ENCODE measurements at regions not wholly inside any gene's neighbourhood (a gene's known extent, or its start where the extent isn't known, plus 50 kb on each side); places are given as distances from the start of the nearest gene placed in this dataset.

GRCh38 chr18:42409005-42409404, 454.0 kb downstream of the PIK3C3 start:
- Mint-ChIP-seq H3K4me3 (no peak overlapping the region), H3K27ac (no peak overlapping the region), H3K4me1 (no peaks in the 10 kb centered on the region), H3K9me3 (peaks cover 16% of the 10 kb centered on the region), H3K27me3 (no peaks in the 10 kb centered on the region), H3K36me3 (ENCODE audit: low read depth) (no peaks in the 10 kb centered on the region)
- DNase-seq (no peak), ATAC-seq (no peak)

- no peak overlapping the region for H3K4me3 Mint-ChIP-seq
- H3K27me3 Mint-ChIP-seq: no peaks in the 10 kb centered on the region
- no peak overlapping the region for H3K27ac Mint-ChIP-seq
- H3K4me1 Mint-ChIP-seq: no peaks in the 10 kb centered on the region
- ATAC-seq (no peak), DNase-seq (no peak)
- H3K9me3 Mint-ChIP-seq: peaks cover 16% of the 10 kb centered on the region
- no peaks in the 10 kb centered on the region for H3K36me3 Mint-ChIP-seq (ENCODE audit: low read depth)
These were observed 457.2 kb downstream of the PIK3C3 start for GRCh38 chr18:42412281-42412680.

GRCh38 chr18:42412896-42413295, 457.9 kb downstream of the PIK3C3 start:
- Mint-ChIP-seq H3K27ac (no peak overlapping the region), H3K4me1 (no peaks in the 10 kb centered on the region), H3K36me3 (ENCODE audit: low read depth) (no peaks in the 10 kb centered on the region), H3K4me3 (no peak overlapping the region), H3K9me3 (peaks cover 16% of the 10 kb centered on the region), H3K27me3 (no peaks in the 10 kb centered on the region)
- ATAC-seq: no peak
- no peak for DNase-seq

- Mint-ChIP-seq H3K27ac (no peak overlapping the region), H3K4me1 (no peaks in the 10 kb centered on the region), H3K9me3 (peaks cover 16% of the 10 kb centered on the region), H3K27me3 (no peaks in the 10 kb centered on the region), H3K36me3 (ENCODE audit: low read depth) (no peaks in the 10 kb centered on the region), H3K4me3 (no peak overlapping the region)
- DNase-seq (no peak), ATAC-seq (no peak)
These were observed 458.8 kb downstream of the PIK3C3 start for GRCh38 chr18:42413870-42414269.

- no peak overlapping the region for H3K27ac Mint-ChIP-seq
- no peaks in the 10 kb centered on the region for H3K4me1 Mint-ChIP-seq
- DNase-seq: no peak
- H3K27me3 Mint-ChIP-seq: no peaks in the 10 kb centered on the region
- peaks cover 8% of the 10 kb centered on the region for H3K9me3 Mint-ChIP-seq
- ATAC-seq: no peak
- no peak overlapping the region for H3K4me3 Mint-ChIP-seq
- no peaks in the 10 kb centered on the region for H3K36me3 Mint-ChIP-seq (ENCODE audit: low read depth)
These were observed 459.9 kb downstream of the PIK3C3 start for GRCh38 chr18:42414756-42415454.

GRCh38 chr18:42417189-42417588, 462.2 kb downstream of the PIK3C3 start:
- no peaks in the 10 kb centered on the region for H3K27me3 Mint-ChIP-seq
- H3K27ac Mint-ChIP-seq: no peak overlapping the region
- no peaks in the 10 kb centered on the region for H3K36me3 Mint-ChIP-seq (ENCODE audit: low read depth)
- no peak for ATAC-seq
- H3K4me1 Mint-ChIP-seq: no peaks in the 10 kb centered on the region
- DNase-seq: no peak
- peaks cover 3% of the 10 kb centered on the region for H3K9me3 Mint-ChIP-seq
- H3K4me3 Mint-ChIP-seq: no peak overlapping the region

- no peaks in the 10 kb centered on the region for H3K4me1 Mint-ChIP-seq
- DNase-seq: no peak
- no peaks in the 10 kb centered on the region for H3K27me3 Mint-ChIP-seq
- no peak overlapping the region for H3K4me3 Mint-ChIP-seq
- no peak for ATAC-seq
- no peaks in the 10 kb centered on the region for H3K9me3 Mint-ChIP-seq
- H3K36me3 Mint-ChIP-seq (ENCODE audit: low read depth): no peaks in the 10 kb centered on the region
- H3K27ac Mint-ChIP-seq: no peak overlapping the region
These were observed 463.1 kb downstream of the PIK3C3 start for GRCh38 chr18:42418121-42418520.

GRCh38 chr18:42425025-42425424, 470.0 kb downstream of the PIK3C3 start:
- H3K4me3 Mint-ChIP-seq: no peak overlapping the region
- H3K36me3 Mint-ChIP-seq (ENCODE audit: low read depth): no peaks in the 10 kb centered on the region
- ATAC-seq: no peak
- peaks cover 4% of the 10 kb centered on the region for H3K9me3 Mint-ChIP-seq
- no peaks in the 10 kb centered on the region for H3K4me1 Mint-ChIP-seq
- no peak overlapping the region for H3K27ac Mint-ChIP-seq
- no peak for DNase-seq
- no peaks in the 10 kb centered on the region for H3K27me3 Mint-ChIP-seq

GRCh38 chr18:42426496-42427015, 471.5 kb downstream of the PIK3C3 start:
- Mint-ChIP-seq H3K27ac (no peak overlapping the region), H3K4me3 (no peak overlapping the region), H3K9me3 (peaks cover 4% of the 10 kb centered on the region), H3K4me1 (no peaks in the 10 kb centered on the region), H3K27me3 (no peaks in the 10 kb centered on the region), H3K36me3 (ENCODE audit: low read depth) (no peaks in the 10 kb centered on the region)
- DNase-seq (no peak), ATAC-seq (no peak)

- H3K27ac Mint-ChIP-seq: no peak overlapping the region
- no peak overlapping the region for H3K4me3 Mint-ChIP-seq
- no peaks in the 10 kb centered on the region for H3K36me3 Mint-ChIP-seq (ENCODE audit: low read depth)
These were observed 474.2 kb downstream of the PIK3C3 start for GRCh38 chr18:42429196-42429595.

GRCh38 chr18:42436222-42436765, 481.3 kb downstream of the PIK3C3 start:
- ATAC-seq (no peak), DNase-seq (no peak)
- H3K27me3 Mint-ChIP-seq: no peaks in the 10 kb centered on the region
- H3K4me1 Mint-ChIP-seq: no peaks in the 10 kb centered on the region
- H3K9me3 Mint-ChIP-seq: peaks cover 5% of the 10 kb centered on the region
- H3K27ac Mint-ChIP-seq: no peak overlapping the region
- H3K36me3 Mint-ChIP-seq (ENCODE audit: low read depth): no peaks in the 10 kb centered on the region
- H3K4me3 Mint-ChIP-seq: no peak overlapping the region

More at GRCh38 chr18:42429196-42429595, 474.2 kb downstream of the PIK3C3 start:
- Mint-ChIP-seq H3K27me3 (no peaks in the 10 kb centered on the region), H3K4me1 (no peaks in the 10 kb centered on the region), H3K9me3 (no peaks in the 10 kb centered on the region)
- DNase-seq (no peak), ATAC-seq (no peak)

GRCh38 chr18:42437001-42437400, 482.0 kb downstream of the PIK3C3 start:
- DNase-seq (no peak), ATAC-seq (no peak)
- Mint-ChIP-seq H3K4me3 (no peak overlapping the region), H3K27ac (no peak overlapping the region), H3K4me1 (no peaks in the 10 kb centered on the region), H3K36me3 (ENCODE audit: low read depth) (no peaks in the 10 kb centered on the region), H3K9me3 (peaks cover 5% of the 10 kb centered on the region), H3K27me3 (no peaks in the 10 kb centered on the region)

- H3K4me1 Mint-ChIP-seq: no peaks in the 10 kb centered on the region
- H3K4me3 Mint-ChIP-seq: no peak overlapping the region
- H3K27ac Mint-ChIP-seq: no peak overlapping the region
- no peaks in the 10 kb centered on the region for H3K27me3 Mint-ChIP-seq
- DNase-seq: no peak
- no peak for ATAC-seq
- peaks cover 5% of the 10 kb centered on the region for H3K9me3 Mint-ChIP-seq
- H3K36me3 Mint-ChIP-seq (ENCODE audit: low read depth): no peaks in the 10 kb centered on the region
These were observed 482.6 kb downstream of the PIK3C3 start for GRCh38 chr18:42437646-42438045.

GRCh38 chr18:42442656-42443055, 487.6 kb downstream of the PIK3C3 start:
- DNase-seq (no peak), ATAC-seq (no peak)
- Mint-ChIP-seq H3K4me3 (no peak overlapping the region), H3K27me3 (no peaks in the 10 kb centered on the region), H3K36me3 (ENCODE audit: low read depth) (no peaks in the 10 kb centered on the region), H3K9me3 (peaks cover 17% of the 10 kb centered on the region), H3K27ac (no peak overlapping the region), H3K4me1 (no peaks in the 10 kb centered on the region)

- Mint-ChIP-seq H3K36me3 (ENCODE audit: low read depth) (no peaks in the 10 kb centered on the region), H3K27ac (no peak overlapping the region), H3K27me3 (no peaks in the 10 kb centered on the region), H3K4me1 (no peaks in the 10 kb centered on the region), H3K4me3 (no peak overlapping the region), H3K9me3 (peaks cover 20% of the 10 kb centered on the region)
- ATAC-seq (no peak), DNase-seq (no peak)
These were observed 489.3 kb downstream of the PIK3C3 start for GRCh38 chr18:42444349-42444748.

Measured in activated naive CD8-positive, alpha-beta T cell treated with anti-CD3 and anti-CD28 coated beads, Interleukin-2, amount 50 U/mL, for 24 hours (primary cell).